Right lobe of liver (tissue), 6 donors: ENCODE measurements at regions not wholly inside any gene's neighbourhood (a gene's known extent, or its start where the extent isn't known, plus 50 kb on each side); places are given as distances from the start of the nearest gene placed in this dataset.

Source experiments
- ATAC-seq, 4 donors: fragments of 200-7000 bp; cut with Tn5 transposase; one replicate each; pipeline ENCODE4 v1.9.1; 2020; ENCODE audit warnings: mild to moderate bottlenecking in 4 of 4, moderate library complexity in 4 of 4
- DNase-seq, 3 donors: peaks; one replicate each; pipeline ENCODE4 v3.0.0-alpha.2; 2020
- H3K27ac ChIP-seq, 3 donors: fragments of 200-600 bp; one replicate each; pipeline ENCODE4 v1.8.0; 2022
- H3K27me3 ChIP-seq, 2 donors: fragments of 200-600 bp; one replicate each; pipeline ENCODE4 v1.8.0; 2022
- H3K36me3 ChIP-seq, 4 donors: fragments of 200-600 bp; sonication (generic) in 1 of 4; one replicate each; pipeline versions ENCODE4 v1.5.1 to v1.8.0; 2017 to 2022; ENCODE audit warnings: control low read depth in 1 of 4
- H3K4me1 ChIP-seq, 4 donors: fragments of 200-600 bp; sonication (generic) in 1 of 4; one replicate each; pipeline versions ENCODE4 v1.5.1 to v1.8.0; 2017 to 2022; ENCODE audit warnings: control low read depth in 1 of 4
- H3K4me3 ChIP-seq, 3 donors: fragments of 200-600 bp; one replicate each; pipeline ENCODE4 v1.8.0; 2022
- H3K9me3 ChIP-seq, 4 donors: fragments of 200-600 bp; sonication (generic) in 1 of 4; one replicate each; pipeline versions ENCODE4 v1.5.1 to v1.8.0; 2017 to 2022; ENCODE audit warnings: control low read depth in 1 of 4
- POLR2A ChIP-seq: fragments of 450-650 bp; IDR thresholded peaks from one replicate; pipeline ENCODE4 v1.6.1; 2017; ENCODE audit warnings: antibody characterized with exemption, mild to moderate bottlenecking
- WGBS: methylation state at CpG from one replicate; pipeline ENCODE4 v1.1.6; 2018; ENCODE audit warnings: low coverage, low lambda C conversion rate; ENCODE audit not compliant: insufficient coverage; ENCODE audit errors: missing lambda C conversion rate; 5-methylcytosine and 5-hydroxymethylcytosine counted together
- intact Hi-C, 2 donors: fragments of 100-400 bp; cut with DNase I; formaldehyde crosslinking; loops; one replicate each; pipeline versions ENCODE4 v1.11.2 to v1.14.1; 2022
- TF ChIP-seq, protein P1 (sequence below), 4 donors: fragments of 200-600 bp in 3 of 4; fragments of 450-650 bp in 1 of 4; IDR thresholded peaks; one replicate each; pipeline versions ENCODE4 v1.5.1 to v1.8.0; 2016 to 2022; ENCODE audit warnings: antibody characterized with exemption in 4 of 4, mild to moderate bottlenecking in 2 of 4
- donor health status: DM: no; HTN: yes; CAD: no.
- donor health status: DM: no; HTN: no; CAD: no.
- donor health status: DM: no; HTN: no; CAD: no.
- donor health status: DM: no; HTN: yes; CAD: no.
- donor health status: DM: no; HTN: yes; CAD: no.

DNA sequence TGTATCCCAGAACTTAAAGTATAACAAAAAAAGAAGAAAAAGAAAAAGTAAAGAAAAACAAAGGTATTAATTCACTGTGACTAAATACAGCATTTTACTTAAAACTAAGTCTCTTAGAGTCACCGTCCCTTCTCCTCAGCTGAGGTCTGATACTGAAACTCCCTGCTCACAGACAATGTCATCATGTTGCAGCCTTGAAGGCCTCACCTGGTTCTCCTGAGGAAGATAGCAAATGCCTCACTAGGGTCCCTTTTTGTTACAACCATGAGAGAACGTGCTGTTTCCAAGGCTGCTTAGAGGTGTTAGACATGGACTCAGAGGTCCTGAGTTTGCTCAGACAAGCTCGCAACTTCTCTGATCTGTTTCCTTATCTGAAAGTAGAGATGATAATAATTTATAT lies 357.2 kb downstream of the MTRR start:
- H3K4me1 ChIP-seq = no peaks in the 10 kb centered on the region
- no peaks in the 10 kb centered on the region for H3K27me3 ChIP-seq
- 73% methylated on average over 3 of the region's 3 CpGs for WGBS
- H3K27ac ChIP-seq = no peak overlapping the region
- DNase-seq = no peak
- TF ChIP-seq POLR2A = no peak
- TF ChIP-seq, protein P1, sequence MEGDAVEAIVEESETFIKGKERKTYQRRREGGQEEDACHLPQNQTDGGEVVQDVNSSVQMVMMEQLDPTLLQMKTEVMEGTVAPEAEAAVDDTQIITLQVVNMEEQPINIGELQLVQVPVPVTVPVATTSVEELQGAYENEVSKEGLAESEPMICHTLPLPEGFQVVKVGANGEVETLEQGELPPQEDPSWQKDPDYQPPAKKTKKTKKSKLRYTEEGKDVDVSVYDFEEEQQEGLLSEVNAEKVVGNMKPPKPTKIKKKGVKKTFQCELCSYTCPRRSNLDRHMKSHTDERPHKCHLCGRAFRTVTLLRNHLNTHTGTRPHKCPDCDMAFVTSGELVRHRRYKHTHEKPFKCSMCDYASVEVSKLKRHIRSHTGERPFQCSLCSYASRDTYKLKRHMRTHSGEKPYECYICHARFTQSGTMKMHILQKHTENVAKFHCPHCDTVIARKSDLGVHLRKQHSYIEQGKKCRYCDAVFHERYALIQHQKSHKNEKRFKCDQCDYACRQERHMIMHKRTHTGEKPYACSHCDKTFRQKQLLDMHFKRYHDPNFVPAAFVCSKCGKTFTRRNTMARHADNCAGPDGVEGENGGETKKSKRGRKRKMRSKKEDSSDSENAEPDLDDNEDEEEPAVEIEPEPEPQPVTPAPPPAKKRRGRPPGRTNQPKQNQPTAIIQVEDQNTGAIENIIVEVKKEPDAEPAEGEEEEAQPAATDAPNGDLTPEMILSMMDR (IDR thresholded peaks at IDR 0.05) = no peak
- H3K4me3 ChIP-seq = no peak overlapping the region
- no peaks in the 10 kb centered on the region for H3K9me3 ChIP-seq
- no peaks in the 10 kb centered on the region for H3K36me3 ChIP-seq
- ATAC-seq = no peak
- intact Hi-C loops = no loop called here

DNA sequence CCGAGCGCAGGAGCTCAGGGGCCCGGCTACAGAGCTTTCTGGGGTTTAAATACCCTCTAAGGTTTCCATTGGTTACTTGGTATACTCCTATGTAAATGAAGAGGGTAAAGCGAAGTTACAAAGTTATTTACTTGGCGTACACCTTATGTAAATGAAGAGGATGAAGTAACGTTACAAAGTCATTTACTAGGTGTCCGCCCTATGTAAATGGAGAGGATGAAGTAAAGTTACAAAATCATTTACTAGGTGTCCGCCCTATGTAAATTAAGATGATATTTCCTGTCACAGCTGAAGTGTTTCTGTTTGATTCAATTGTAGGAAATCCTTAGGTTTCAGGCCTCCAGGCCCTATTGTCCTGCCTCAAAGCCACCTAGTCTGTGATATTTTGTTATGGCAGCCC lies 358.2 kb downstream of the MTRR start:
- Histone ChIP-seq H3K4me1 (no peaks in the 10 kb centered on the region), H3K27ac (no peak overlapping the region), H3K4me3 (no peak overlapping the region), H3K36me3 (no peaks in the 10 kb centered on the region), H3K27me3 (no peaks in the 10 kb centered on the region), H3K9me3 (no peaks in the 10 kb centered on the region)
- intact Hi-C loops = no loop called here
- DNase-seq (no peak), ATAC-seq (no peak)
- 46% methylated on average over 8 of the region's 8 CpGs for WGBS
- TF ChIP-seq POLR2A = no peak
- TF ChIP-seq, protein P1 (IDR thresholded peaks at IDR 0.05) = no peak

DNA sequence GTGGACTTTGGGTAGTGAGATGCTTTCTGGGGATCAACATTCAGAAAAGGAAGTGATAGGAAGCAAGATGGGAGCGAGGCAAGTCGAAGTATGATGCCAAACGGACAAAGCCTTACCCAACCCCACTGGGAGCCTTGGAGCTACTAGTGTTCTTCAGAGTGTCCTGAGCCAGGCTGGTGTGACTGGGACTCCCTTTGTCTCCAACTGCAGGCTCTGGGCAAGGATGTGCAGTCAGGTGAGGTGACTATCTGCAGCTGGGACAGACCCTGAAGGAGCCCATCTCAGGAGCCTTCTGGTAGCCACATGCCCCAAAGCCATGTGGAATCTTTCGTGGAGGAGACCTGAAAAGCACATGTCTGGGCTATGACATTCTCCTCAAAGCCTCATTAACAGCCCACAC lies 360.6 kb downstream of the MTRR start:
- intact Hi-C loops = no loop called here
- Histone ChIP-seq H3K27ac (no peak overlapping the region), H3K27me3 (no peaks in the 10 kb centered on the region), H3K36me3 (no peaks in the 10 kb centered on the region), H3K9me3 (no peaks in the 10 kb centered on the region), H3K4me3 (no peak overlapping the region), H3K4me1 (no peaks in the 10 kb centered on the region)
- TF ChIP-seq POLR2A = no peak
- TF ChIP-seq, protein P1 (IDR thresholded peaks at IDR 0.05) = no peak
- DNase-seq (no peak), ATAC-seq (no peak)
- 47% methylated on average over 3 of the region's 4 CpGs for WGBS

DNA sequence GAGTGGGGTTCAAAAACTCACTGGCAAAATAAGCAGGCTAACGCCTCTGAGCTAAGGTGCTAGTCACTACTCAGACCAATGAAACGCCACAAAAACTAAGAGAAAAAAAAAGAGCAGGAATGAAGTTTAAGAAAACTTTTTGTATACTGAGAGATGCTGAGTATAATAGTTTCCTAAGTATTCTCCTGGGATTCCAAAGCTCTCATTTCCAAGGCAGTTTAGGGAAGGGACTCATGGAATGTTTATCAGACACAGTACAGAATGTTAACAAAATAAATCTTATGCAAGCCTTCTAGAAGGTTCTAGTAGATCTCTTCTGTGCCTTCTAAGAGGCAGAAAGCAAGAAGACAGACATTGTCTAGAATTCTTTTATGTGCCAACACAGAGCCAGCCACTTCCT lies 361.9 kb downstream of the MTRR start:
- no peaks in the 10 kb centered on the region for H3K36me3 ChIP-seq
- no peak overlapping the region for H3K27ac ChIP-seq
- H3K9me3 ChIP-seq = no peaks in the 10 kb centered on the region
- ATAC-seq (no peak), DNase-seq (no peak)
- H3K27me3 ChIP-seq = no peaks in the 10 kb centered on the region
- no peaks in the 10 kb centered on the region for H3K4me1 ChIP-seq
- 9% methylated on average over 2 of the region's 2 CpGs for WGBS
- intact Hi-C loops = no loop called here
- H3K4me3 ChIP-seq = no peak overlapping the region
- TF ChIP-seq, protein P1 (IDR thresholded peaks at IDR 0.05) = no peak
- TF ChIP-seq POLR2A = no peak

DNA sequence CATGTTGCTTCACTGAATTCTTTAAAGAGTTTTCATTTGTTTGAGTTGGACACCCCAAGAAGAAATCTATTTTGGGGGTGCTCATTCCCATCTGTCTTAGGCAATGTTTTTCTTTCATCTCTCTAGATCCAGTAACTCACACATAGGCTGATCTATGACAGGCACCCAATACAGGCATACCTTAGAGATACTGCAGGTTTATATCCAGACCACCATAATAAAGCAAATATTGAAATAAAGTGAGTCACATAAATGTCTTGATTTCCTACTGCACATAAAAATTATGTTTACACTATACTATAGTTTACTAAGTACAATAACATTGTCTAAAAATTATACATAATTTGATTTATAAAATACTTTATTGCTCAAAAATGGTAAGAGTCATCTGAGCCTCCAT lies 364.5 kb downstream of the MTRR start:
- no peaks in the 10 kb centered on the region for H3K4me1 ChIP-seq

More for the DNA sequence above, 364.5 kb downstream of the MTRR start:
- Histone ChIP-seq H3K9me3 (no peaks in the 10 kb centered on the region), H3K27me3 (no peaks in the 10 kb centered on the region), H3K4me3 (no peak overlapping the region), H3K36me3 (no peaks in the 10 kb centered on the region), H3K27ac (no peak overlapping the region)
- intact Hi-C loops = no loop called here
- DNase-seq (no peak), ATAC-seq (no peak)
- TF ChIP-seq POLR2A = no peak
- TF ChIP-seq, protein P1 (IDR thresholded peaks at IDR 0.05) = no peak
